Breast epithelium (tissue), 4 donors: ENCODE measurements at regions not wholly inside any gene's neighbourhood (a gene's known extent, or its start where the extent isn't known, plus 50 kb on each side); places are given as distances from the start of the nearest gene placed in this dataset.

Experiments
- DNase-seq, 2 donors: peaks; one replicate each; pipeline ENCODE4 v3.0.0-alpha.2; 2019; ENCODE audit warnings: low spot score in 2 of 2
- H3K27ac ChIP-seq, 2 donors: fragments of 200-600 bp; sonication (generic) in 1 of 2; one replicate each; pipeline ENCODE4 v1.5.1; 2016 to 2019; ENCODE audit warnings: mild to moderate bottlenecking in 1 of 2
- H3K27me3 ChIP-seq, 2 donors: fragments of 200-600 bp; sonication (generic) in 1 of 2; one replicate each; pipeline versions ENCODE4 v1.5.1 to v1.6.0; 2017 to 2019; ENCODE audit warnings: control low read depth in 1 of 2, mild to moderate bottlenecking in 1 of 2
- H3K36me3 ChIP-seq: fragments of 200-600 bp; one replicate; pipeline ENCODE4 v1.5.1; 2019
- H3K4me1 ChIP-seq, 2 donors: fragments of 200-600 bp; sonication (generic); one replicate each; pipeline ENCODE4 v1.5.1; 2016 to 2019; ENCODE audit warnings: control low read depth in 1 of 2
- H3K4me3 ChIP-seq, 3 donors: fragments of 200-600 bp; sonication (generic); 1 replicate in 2 of 3; 2 replicates in 1 of 3; pipeline ENCODE4 v1.5.1; 2016 to 2019; ENCODE audit warnings: mild to moderate bottlenecking in 3 of 3, moderate library complexity in 2 of 3
- H3K9me3 ChIP-seq, 2 donors: fragments of 200-600 bp; sonication (generic) in 1 of 2; one replicate each; pipeline ENCODE4 v1.5.1; 2016 to 2019; ENCODE audit warnings: control low read depth in 1 of 2
- POLR2A ChIP-seq: fragments of 450-650 bp; IDR thresholded peaks from one replicate; pipeline ENCODE4 v1.6.1; 2016; ENCODE audit warnings: antibody characterized with exemption, mild to moderate bottlenecking, moderate library complexity
- POLR2AphosphoS5 ChIP-seq, 3 donors: sonication (generic); formaldehyde crosslinking; IDR thresholded peaks; one replicate each; pipeline ENCODE4 v1.6.1; 2017; ENCODE audit warnings: antibody characterized with exemption in 3 of 3
- intact Hi-C: fragments of 100-400 bp; cut with DNase I; formaldehyde crosslinking; loops from one replicate; pipeline ENCODE4 v1.15.1; 2023; ENCODE audit warnings: low total_unique reads
- TF ChIP-seq, protein P1 (sequence below), 3 donors: fragments of 450-650 bp; IDR thresholded peaks; one replicate each; pipeline ENCODE4 v1.5.1; 2016 to 2017; ENCODE audit warnings: antibody characterized with exemption in 3 of 3, mild to moderate bottlenecking in 3 of 3, moderate library complexity in 3 of 3

- Histone ChIP-seq H3K36me3 (no peaks in the 10 kb centered on the region), H3K27ac (peak overlapping the region; percentile 56 to 60), H3K27me3 (no peaks in the 10 kb centered on the region), H3K4me1 (no peaks in the 10 kb centered on the region), H3K9me3 (no peaks in the 10 kb centered on the region), H3K4me3 (no peak overlapping the region)
- TF ChIP-seq, protein P1, sequence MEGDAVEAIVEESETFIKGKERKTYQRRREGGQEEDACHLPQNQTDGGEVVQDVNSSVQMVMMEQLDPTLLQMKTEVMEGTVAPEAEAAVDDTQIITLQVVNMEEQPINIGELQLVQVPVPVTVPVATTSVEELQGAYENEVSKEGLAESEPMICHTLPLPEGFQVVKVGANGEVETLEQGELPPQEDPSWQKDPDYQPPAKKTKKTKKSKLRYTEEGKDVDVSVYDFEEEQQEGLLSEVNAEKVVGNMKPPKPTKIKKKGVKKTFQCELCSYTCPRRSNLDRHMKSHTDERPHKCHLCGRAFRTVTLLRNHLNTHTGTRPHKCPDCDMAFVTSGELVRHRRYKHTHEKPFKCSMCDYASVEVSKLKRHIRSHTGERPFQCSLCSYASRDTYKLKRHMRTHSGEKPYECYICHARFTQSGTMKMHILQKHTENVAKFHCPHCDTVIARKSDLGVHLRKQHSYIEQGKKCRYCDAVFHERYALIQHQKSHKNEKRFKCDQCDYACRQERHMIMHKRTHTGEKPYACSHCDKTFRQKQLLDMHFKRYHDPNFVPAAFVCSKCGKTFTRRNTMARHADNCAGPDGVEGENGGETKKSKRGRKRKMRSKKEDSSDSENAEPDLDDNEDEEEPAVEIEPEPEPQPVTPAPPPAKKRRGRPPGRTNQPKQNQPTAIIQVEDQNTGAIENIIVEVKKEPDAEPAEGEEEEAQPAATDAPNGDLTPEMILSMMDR (IDR thresholded peaks at IDR 0.05): no peak
- TF ChIP-seq POLR2A: no peak
- TF ChIP-seq POLR2AphosphoS5 (IDR thresholded peaks at IDR 0.05): peak; percentile 22 to 63 (median 31)
- peak in 1 of 2 donors; percentile 82 for DNase-seq
- intact Hi-C loops: no loop called here
Observed at GRCh38 chr5:116652196-116652729, 77.6 kb upstream of the SEMA6A start.

DNA sequence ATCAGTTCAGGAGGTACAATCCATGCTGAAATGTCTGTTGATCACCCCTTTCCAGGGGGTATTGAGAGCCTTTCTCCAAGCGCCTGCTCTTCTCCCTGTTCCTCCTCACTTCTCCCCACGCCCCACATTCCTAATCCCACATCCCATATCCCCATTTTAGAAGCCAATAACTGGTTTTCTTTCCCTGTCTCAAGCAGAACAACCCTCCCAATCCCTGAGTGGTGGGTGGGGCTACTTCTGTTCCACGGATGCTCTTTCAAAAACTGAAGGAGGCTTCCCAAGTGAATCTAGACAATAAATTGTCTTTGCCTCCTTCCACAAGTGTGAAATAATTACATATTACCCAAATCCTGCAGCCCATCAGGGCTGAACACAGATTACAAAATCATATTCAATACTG is 77.0 kb upstream of the SEMA6A start:
- intact Hi-C loops: no loop called here
- H3K4me1 ChIP-seq: no peaks in the 10 kb centered on the region
- no peaks in the 10 kb centered on the region for H3K27me3 ChIP-seq
- H3K36me3 ChIP-seq: no peaks in the 10 kb centered on the region
- H3K9me3 ChIP-seq: no peaks in the 10 kb centered on the region
- no peak for DNase-seq
- H3K4me3 ChIP-seq: no peak overlapping the region
- H3K27ac ChIP-seq: peak overlapping the region; percentile 23 to 56
- TF ChIP-seq POLR2A (no peak), POLR2AphosphoS5 (IDR thresholded peaks at IDR 0.05) (no peak)
- TF ChIP-seq, protein P1 (IDR thresholded peaks at IDR 0.05): no peak

- H3K27ac ChIP-seq: peak overlapping the region in 1 of 2 donors; percentile 56
- H3K9me3 ChIP-seq: no peaks in the 10 kb centered on the region
- DNase-seq: no peak
- H3K27me3 ChIP-seq: no peaks in the 10 kb centered on the region
- intact Hi-C loops: no loop called here
- TF ChIP-seq, protein P1 (IDR thresholded peaks at IDR 0.05): no peak
- TF ChIP-seq POLR2A (no peak), POLR2AphosphoS5 (IDR thresholded peaks at IDR 0.05) (no peak)
- no peak overlapping the region for H3K4me3 ChIP-seq
- no peaks in the 10 kb centered on the region for H3K36me3 ChIP-seq
- H3K4me1 ChIP-seq: no peaks in the 10 kb centered on the region
Observed at GRCh38 chr5:116650964-116651363, 76.3 kb upstream of the SEMA6A start.

- no peaks in the 10 kb centered on the region for H3K27me3 ChIP-seq
- DNase-seq: peak in 1 of 2 donors; percentile 46
- no peaks in the 10 kb centered on the region for H3K36me3 ChIP-seq
- intact Hi-C loops: no loop called here
- TF ChIP-seq, protein P1 (IDR thresholded peaks at IDR 0.05): no peak
- TF ChIP-seq POLR2A (no peak), POLR2AphosphoS5 (IDR thresholded peaks at IDR 0.05) (no peak)
- no peaks in the 10 kb centered on the region for H3K4me1 ChIP-seq
- no peak overlapping the region for H3K4me3 ChIP-seq
- H3K27ac ChIP-seq: peak overlapping the region in 1 of 2 donors; percentile 56
- H3K9me3 ChIP-seq: no peaks in the 10 kb centered on the region
Observed at GRCh38 chr5:116650544-116650943, 75.9 kb upstream of the SEMA6A start.

GRCh38 chr5:116646611-116647289 is 72.1 kb upstream of the SEMA6A start:
- no peaks in the 10 kb centered on the region for H3K9me3 ChIP-seq
- H3K4me1 ChIP-seq: no peaks in the 10 kb centered on the region
- TF ChIP-seq POLR2AphosphoS5 (IDR thresholded peaks at IDR 0.05): no peak
- TF ChIP-seq POLR2A: no peak
- TF ChIP-seq, protein P1 (IDR thresholded peaks at IDR 0.05): no peak
- DNase-seq: no peak
- no peaks in the 10 kb centered on the region for H3K27me3 ChIP-seq
- no peak overlapping the region for H3K4me3 ChIP-seq
- no peak overlapping the region for H3K27ac ChIP-seq
- H3K36me3 ChIP-seq: no peaks in the 10 kb centered on the region
- intact Hi-C loops: loop anchor here (5.0 kb wide), 1 partner anchor 1479 kb away; the partner anchor contains the start of gene TRIM36
